GM18909 (cell line): ENCODE measurements at regions not wholly inside any gene's neighbourhood (a gene's known extent, or its start where the extent isn't known, plus 50 kb on each side); places are given as distances from the start of the nearest gene placed in this dataset.
"Not testable (repeated sequence)": the region's sequence is repeated elsewhere in the genome, so short reads cannot be mapped to it uniquely, and the experiment has no call there.

Source experiments
- ATAC-seq: cut with Tn5 transposase; IDR thresholded peaks from one replicate; pipeline ENCODE4 v1.9.1; 2021; ENCODE audit warnings: mild to moderate bottlenecking; ENCODE audit not compliant: unreplicated experiment, poor library complexity

- ATAC-seq, result not testable (repeated sequence)
Observed at GRCh38 chr12:131283862-131284825, 330.4 kb downstream of the ADGRD1 start.

GRCh38 chr12:131284954-131285904, 331.5 kb downstream of the ADGRD1 start:
- ATAC-seq, result not testable (repeated sequence)

GRCh38 chr12:131285905-131286295, 332.2 kb downstream of the ADGRD1 start:
- not testable (repeated sequence) for ATAC-seq

GRCh38 chr12:131286301-131286700, 332.6 kb downstream of the ADGRD1 start:
- not testable (repeated sequence) for ATAC-seq

- no peak for ATAC-seq
Observed at GRCh38 chr12:131287015-131287937, 333.6 kb downstream of the ADGRD1 start.

GRCh38 chr12:131287938-131288764, 334.4 kb downstream of the ADGRD1 start:
- no peak for ATAC-seq

- not testable (repeated sequence) for ATAC-seq
Observed at GRCh38 chr12:131288765-131289695, 335.3 kb downstream of the ADGRD1 start.

GRCh38 chr12:131289807-131290206, 336.1 kb downstream of the ADGRD1 start:
- not testable (repeated sequence) for ATAC-seq

- ATAC-seq, result no peak
Observed at GRCh38 chr12:131290255-131290959, 336.7 kb downstream of the ADGRD1 start.

- not testable (repeated sequence) for ATAC-seq
Observed at GRCh38 chr12:131293071-131294015, 339.6 kb downstream of the ADGRD1 start.

GRCh38 chr12:131294716-131295115, 341.0 kb downstream of the ADGRD1 start:
- ATAC-seq, result not testable (repeated sequence)

GRCh38 chr12:131295117-131295516, 341.4 kb downstream of the ADGRD1 start:
- not testable (repeated sequence) for ATAC-seq

- ATAC-seq, result not testable (repeated sequence)
Observed at GRCh38 chr12:131295559-131295958, 341.9 kb downstream of the ADGRD1 start.

GRCh38 chr12:131296136-131296535, 342.4 kb downstream of the ADGRD1 start:
- not testable (repeated sequence) for ATAC-seq

- ATAC-seq, result not testable (repeated sequence)
Observed at GRCh38 chr12:131296651-131297050, 342.9 kb downstream of the ADGRD1 start.
